G401 (cell line): ENCODE measurements at regions not wholly inside any gene's neighbourhood (a gene's known extent, or its start where the extent isn't known, plus 50 kb on each side); places are given as distances from the start of the nearest gene placed in this dataset.
"Not testable (repeated sequence)": the region's sequence is repeated elsewhere in the genome, so short reads cannot be mapped to it uniquely, and the experiment has no call there.

Experiments
- DNase-seq: peaks from one replicate; pipeline ENCODE4 v3.0.0-alpha.2; 2015; ENCODE audit warnings: low spot score
- in situ Hi-C: cut with HindIII; loops from 2 replicates; pipeline ENCODE4 v1.10.0; 2016; ENCODE audit warnings: low sequenced_read_pairs, mixed read lengths

- in situ Hi-C loops, DNase-seq: not testable (repeated sequence)
These were observed 51.1 kb upstream of the SULF2 start for GRCh38 chr20:47836256-47836817.
